Right lobe of liver (tissue), 4 donors: ENCODE measurements at regions not wholly inside any gene's neighbourhood (a gene's known extent, or its start where the extent isn't known, plus 50 kb on each side); places are given as distances from the start of the nearest gene placed in this dataset.
"Not testable (repeated sequence)": the region's sequence is repeated elsewhere in the genome, so short reads cannot be mapped to it uniquely, and the experiment has no call there.

Experiments
- POLR2A ChIP-seq: fragments of 450-650 bp; IDR thresholded peaks from one replicate; pipeline ENCODE4 v1.6.1; 2017; ENCODE audit warnings: antibody characterized with exemption, mild to moderate bottlenecking
- TF ChIP-seq, protein P1 (sequence below), 4 donors: fragments of 200-600 bp in 3 of 4; fragments of 450-650 bp in 1 of 4; IDR thresholded peaks; one replicate each; pipeline versions ENCODE4 v1.5.1 to v1.8.0; 2016 to 2022; ENCODE audit warnings: antibody characterized with exemption in 4 of 4, mild to moderate bottlenecking in 2 of 4
- donor health status: DM: no; HTN: no; CAD: no.
- donor health status: DM: no; HTN: no; CAD: no.
- donor health status: DM: no; HTN: yes; CAD: no.

DNA sequence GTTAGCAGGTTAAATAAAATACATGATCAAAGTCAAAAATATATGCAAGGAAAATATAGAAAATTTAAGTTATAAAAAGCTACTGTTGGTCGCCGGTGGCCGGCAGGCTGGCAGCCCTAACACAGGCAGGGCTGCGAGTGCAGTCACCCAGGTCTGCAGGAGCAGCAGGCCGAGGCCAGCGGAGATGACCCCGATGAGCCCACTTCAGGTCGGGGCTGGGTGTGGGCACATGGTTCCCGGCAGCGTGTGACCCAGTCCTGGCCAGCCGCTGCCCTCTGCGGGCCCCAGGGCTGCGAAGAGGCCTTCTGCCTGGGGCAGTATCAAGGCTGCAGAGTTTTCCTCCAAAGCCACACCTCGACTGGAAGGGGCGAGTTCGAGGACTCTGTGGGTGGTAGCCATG is 84.6 kb upstream of the POTED start:
- TF ChIP-seq POLR2A, result not testable (repeated sequence)
- TF ChIP-seq, protein P1, sequence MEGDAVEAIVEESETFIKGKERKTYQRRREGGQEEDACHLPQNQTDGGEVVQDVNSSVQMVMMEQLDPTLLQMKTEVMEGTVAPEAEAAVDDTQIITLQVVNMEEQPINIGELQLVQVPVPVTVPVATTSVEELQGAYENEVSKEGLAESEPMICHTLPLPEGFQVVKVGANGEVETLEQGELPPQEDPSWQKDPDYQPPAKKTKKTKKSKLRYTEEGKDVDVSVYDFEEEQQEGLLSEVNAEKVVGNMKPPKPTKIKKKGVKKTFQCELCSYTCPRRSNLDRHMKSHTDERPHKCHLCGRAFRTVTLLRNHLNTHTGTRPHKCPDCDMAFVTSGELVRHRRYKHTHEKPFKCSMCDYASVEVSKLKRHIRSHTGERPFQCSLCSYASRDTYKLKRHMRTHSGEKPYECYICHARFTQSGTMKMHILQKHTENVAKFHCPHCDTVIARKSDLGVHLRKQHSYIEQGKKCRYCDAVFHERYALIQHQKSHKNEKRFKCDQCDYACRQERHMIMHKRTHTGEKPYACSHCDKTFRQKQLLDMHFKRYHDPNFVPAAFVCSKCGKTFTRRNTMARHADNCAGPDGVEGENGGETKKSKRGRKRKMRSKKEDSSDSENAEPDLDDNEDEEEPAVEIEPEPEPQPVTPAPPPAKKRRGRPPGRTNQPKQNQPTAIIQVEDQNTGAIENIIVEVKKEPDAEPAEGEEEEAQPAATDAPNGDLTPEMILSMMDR (IDR thresholded peaks at IDR 0.05), result not testable (repeated sequence)
